Left lung (tissue), 4 donors: ENCODE measurements at regions not wholly inside any gene's neighbourhood (a gene's known extent, or its start where the extent isn't known, plus 50 kb on each side); places are given as distances from the start of the nearest gene placed in this dataset.
A peak's percentile ranks its signal among the peaks of the same experiment; 100 is the strongest.
"Not testable (repeated sequence)": the region's sequence is repeated elsewhere in the genome, so short reads cannot be mapped to it uniquely, and the experiment has no call there.

Experiments
- ATAC-seq: fragments of 200-7000 bp; cut with Tn5 transposase; one replicate; pipeline ENCODE4 v1.9.1; 2020; ENCODE audit warnings: moderate library complexity
- DNase-seq, 4 donors: peaks; one replicate each; pipeline ENCODE4 v3.0.0-alpha.2; 2013 to 2020
- H3K27ac ChIP-seq, 2 donors: fragments of 200-600 bp; sonication (generic) in 1 of 2; one replicate each; pipeline versions ENCODE4 v1.5.0 to v1.8.0; 2020 to 2021
- H3K27me3 ChIP-seq, 2 donors: fragments of 200-600 bp; sonication (generic) in 1 of 2; one replicate each; pipeline versions ENCODE4 v1.5.0 to v1.8.0; 2020 to 2021
- H3K36me3 ChIP-seq, 2 donors: fragments of 200-600 bp; sonication (generic) in 1 of 2; one replicate each; pipeline versions ENCODE4 v1.5.0 to v1.8.0; 2020 to 2021
- H3K4me1 ChIP-seq, 2 donors: fragments of 200-600 bp; one replicate each; pipeline ENCODE4 v1.8.0; 2021
- H3K4me3 ChIP-seq, 2 donors: fragments of 200-600 bp; sonication (generic) in 1 of 2; one replicate each; pipeline versions ENCODE4 v1.5.0 to v1.8.0; 2020 to 2021; ENCODE audit warnings: mild to moderate bottlenecking in 1 of 2
- H3K9me3 ChIP-seq, 2 donors: fragments of 200-600 bp; sonication (generic) in 1 of 2; one replicate each; pipeline versions ENCODE4 v1.5.0 to v1.8.0; 2020 to 2021
- CTCF ChIP-seq, 2 donors: fragments of 200-600 bp; sonication (generic) in 1 of 2; IDR thresholded peaks; one replicate each; pipeline versions ENCODE4 v1.5.0 to v1.8.0; 2021; ENCODE audit warnings: antibody characterized with exemption in 2 of 2
- intact Hi-C, 2 donors: fragments of 100-400 bp; cut with DNase I; formaldehyde crosslinking; loops; one replicate each; pipeline versions ENCODE4 v1.11.2 to v1.14.2; 2022
- donor health status: DM: no; HTN: yes; CAD: no.
- donor health status: DM: no; HTN: no; CAD: no.

GRCh38 chr10:55519264-55519663, 718.2 kb upstream of the PCDH15 start:
- no peak for DNase-seq
- no peaks in the 10 kb centered on the region for H3K9me3 ChIP-seq
- H3K27me3 ChIP-seq = no peaks in the 10 kb centered on the region
- H3K4me3 ChIP-seq = no peak overlapping the region
- H3K36me3 ChIP-seq = no peaks in the 10 kb centered on the region
- no peak for TF ChIP-seq CTCF (IDR thresholded peaks at IDR 0.05)
- ATAC-seq = no peak
- intact Hi-C loops = no loop called here
- H3K4me1 ChIP-seq = no peaks in the 10 kb centered on the region
- H3K27ac ChIP-seq = no peak overlapping the region

- H3K36me3 ChIP-seq, intact Hi-C loops, H3K4me3 ChIP-seq, DNase-seq, ATAC-seq, H3K4me1 ChIP-seq, H3K9me3 ChIP-seq, H3K27me3 ChIP-seq, H3K27ac ChIP-seq: not testable (repeated sequence)
Measured at GRCh38 chr10:55518416-55518815, 717.4 kb upstream of the PCDH15 start.

- no peak overlapping the region for H3K27ac ChIP-seq
- TF ChIP-seq CTCF (IDR thresholded peaks at IDR 0.05) = no peak
- H3K36me3 ChIP-seq = no peaks in the 10 kb centered on the region
- DNase-seq = no peak
- no peak for ATAC-seq
- no peaks in the 10 kb centered on the region for H3K4me1 ChIP-seq
- no peak overlapping the region for H3K4me3 ChIP-seq
- no peaks in the 10 kb centered on the region for H3K9me3 ChIP-seq
- intact Hi-C loops = no loop called here
- H3K27me3 ChIP-seq = no peaks in the 10 kb centered on the region
Measured at GRCh38 chr10:55509168-55509567, 708.1 kb upstream of the PCDH15 start.

GRCh38 chr10:55500931-55501559, 700.0 kb upstream of the PCDH15 start:
- H3K9me3 ChIP-seq = no peaks in the 10 kb centered on the region
- DNase-seq (peak in 1 of 4 donors; percentile 19), ATAC-seq (peak; percentile 68)
- no peak overlapping the region for H3K4me3 ChIP-seq
- no peaks in the 10 kb centered on the region for H3K27me3 ChIP-seq
- TF ChIP-seq CTCF (IDR thresholded peaks at IDR 0.05) = peak; percentile 38 to 46
- H3K27ac ChIP-seq = no peak overlapping the region
- H3K4me1 ChIP-seq = no peaks in the 10 kb centered on the region
- no peaks in the 10 kb centered on the region for H3K36me3 ChIP-seq
- intact Hi-C loops = no loop called here

GRCh38 chr10:55497893-55498499, 697.0 kb upstream of the PCDH15 start:
- TF ChIP-seq CTCF (IDR thresholded peaks at IDR 0.05) = no peak
- Histone ChIP-seq H3K27me3 (no peaks in the 10 kb centered on the region), H3K27ac (no peak overlapping the region), H3K9me3 (no peaks in the 10 kb centered on the region), H3K4me1 (no peaks in the 10 kb centered on the region), H3K4me3 (no peak overlapping the region), H3K36me3 (no peaks in the 10 kb centered on the region)
- intact Hi-C loops = no loop called here
- DNase-seq = no peak
- no peak for ATAC-seq

- Histone ChIP-seq H3K4me3 (no peak overlapping the region), H3K27me3 (no peaks in the 10 kb centered on the region), H3K36me3 (no peaks in the 10 kb centered on the region), H3K27ac (no peak overlapping the region), H3K9me3 (no peaks in the 10 kb centered on the region), H3K4me1 (no peaks in the 10 kb centered on the region)
- ATAC-seq (no peak), DNase-seq (no peak)
- intact Hi-C loops = no loop called here
- TF ChIP-seq CTCF (IDR thresholded peaks at IDR 0.05) = no peak
Measured at GRCh38 chr10:55495555-55495954, 694.5 kb upstream of the PCDH15 start.
